Occipital lobe (tissue), 1 donor: ENCODE measurements at regions not wholly inside any gene's neighbourhood (a gene's known extent, or its start where the extent isn't known, plus 50 kb on each side); places are given as distances from the start of the nearest gene placed in this dataset.

Experiments used
- DNase-seq: peaks from one replicate; lab custom pipeline; 2025; lab: John Stamatoyannopoulos, UW

GRCh38 chr2:11043245-11043644, 112.0 kb upstream of the SLC66A3 start:
- no peak for DNase-seq

- no peak for DNase-seq
Measured at GRCh38 chr2:11044201-11044600, 111.1 kb upstream of the SLC66A3 start.

DNA sequence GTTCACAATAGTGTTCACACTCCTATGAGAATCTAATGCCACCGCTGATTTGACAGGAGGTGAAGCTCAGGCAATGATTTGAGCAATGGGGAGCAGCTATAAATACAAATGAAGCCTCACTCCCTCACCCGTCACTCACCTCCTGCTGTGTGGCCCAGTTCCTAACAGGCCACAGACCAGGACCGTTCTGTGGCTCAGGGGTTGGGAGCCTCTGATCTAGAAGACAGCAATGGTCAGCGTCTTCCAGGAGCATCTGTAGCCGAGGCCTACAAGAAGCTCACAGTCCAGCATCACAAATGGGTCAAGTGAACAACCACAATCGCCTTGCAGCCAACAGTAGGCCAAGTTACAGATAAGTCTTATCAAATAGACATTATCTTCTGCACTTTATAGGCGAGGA, 110.0 kb upstream of the SLC66A3 start:
- no peak for DNase-seq

- no peak for DNase-seq
Measured at GRCh38 chr2:11048335-11049008, 106.8 kb upstream of the SLC66A3 start.

DNA sequence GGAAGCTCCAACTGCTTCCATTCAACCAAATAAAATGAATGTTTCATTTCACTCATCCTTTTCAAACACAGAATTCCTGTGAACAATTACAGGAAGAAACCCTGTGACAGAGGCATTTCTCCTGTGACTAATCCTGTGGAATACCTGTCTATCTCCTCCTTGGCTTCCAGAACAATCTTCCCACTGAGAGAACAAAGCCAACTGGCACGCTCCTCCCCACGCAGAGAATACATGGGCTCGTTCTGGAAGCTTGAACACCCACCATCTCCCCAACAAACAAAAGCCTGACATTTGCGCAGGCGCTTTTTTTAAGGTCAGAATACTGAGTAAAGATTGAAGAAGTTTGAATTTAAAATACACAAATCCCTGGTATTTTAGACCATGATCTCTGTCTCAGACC, 104.7 kb upstream of the SLC66A3 start:
- no peak for DNase-seq

DNA sequence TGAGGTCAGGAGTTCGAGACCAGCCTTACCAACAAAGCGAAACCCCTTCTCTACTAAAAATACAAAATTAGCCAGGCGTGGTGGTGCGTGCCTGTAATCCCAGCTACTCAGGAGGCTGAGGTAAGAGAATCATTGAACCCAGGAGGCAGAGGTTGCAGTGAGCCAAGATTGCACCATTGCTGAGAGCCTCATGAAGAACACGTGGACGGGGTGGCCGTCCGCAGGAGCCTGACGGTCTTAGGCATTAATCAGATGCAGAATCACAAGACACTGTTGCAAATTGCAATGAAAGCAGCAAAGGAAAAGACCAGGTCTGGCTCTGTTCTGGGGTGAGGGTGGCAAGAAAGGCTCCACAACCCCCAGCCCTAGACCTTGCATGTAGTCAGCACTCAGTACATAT, 104.0 kb upstream of the SLC66A3 start:
- no peak for DNase-seq

DNA sequence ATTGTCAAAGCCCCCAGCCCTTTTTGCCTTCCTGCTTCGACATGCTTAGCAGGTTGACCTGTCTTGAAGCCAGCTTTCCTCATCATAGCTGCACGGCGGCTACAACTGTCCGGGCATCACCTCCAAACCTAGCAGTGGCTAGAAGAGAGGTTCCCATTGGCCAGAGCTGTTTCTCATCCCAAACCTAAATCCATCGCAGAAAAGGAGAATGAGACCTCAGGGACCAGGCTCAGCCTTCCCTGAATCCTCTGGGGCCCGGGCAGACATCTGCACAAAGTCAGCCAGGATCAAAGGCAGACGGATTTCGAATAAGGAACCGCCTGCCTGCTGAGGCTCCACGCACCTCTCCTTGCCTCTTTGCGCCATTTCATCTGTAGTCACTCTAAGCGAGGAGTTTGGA, 101.7 kb upstream of the SLC66A3 start:
- DNase-seq, result no peak

GRCh38 chr2:11054783-11055678, 100.2 kb upstream of the SLC66A3 start:
- no peak for DNase-seq

DNA sequence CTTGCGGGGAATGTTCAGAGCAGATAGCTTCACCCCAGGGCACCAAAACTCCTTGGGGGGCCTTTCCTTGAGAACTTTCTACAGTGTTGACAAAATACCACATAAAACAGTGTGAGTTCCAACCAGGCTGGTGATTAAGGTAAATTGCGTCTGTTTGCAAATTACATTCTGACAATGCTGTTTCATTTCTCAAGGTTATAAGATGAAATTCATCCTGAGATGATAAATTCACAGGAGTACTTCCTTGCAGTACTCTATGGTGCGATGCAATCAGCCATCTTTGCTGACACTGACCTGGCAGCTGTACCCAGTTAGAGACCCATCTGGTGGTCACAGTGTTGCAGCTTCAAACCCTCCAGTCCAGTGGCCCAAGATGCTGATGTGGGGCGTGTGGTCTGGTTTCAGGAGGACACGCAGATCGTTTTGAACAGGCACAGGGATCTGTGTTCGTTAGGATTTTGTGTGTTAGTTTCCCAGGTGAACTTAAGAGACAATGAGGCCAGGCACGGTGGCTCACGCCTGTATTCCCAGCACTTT, 99.5 kb upstream of the SLC66A3 start:
- DNase-seq, result no peak

DNA sequence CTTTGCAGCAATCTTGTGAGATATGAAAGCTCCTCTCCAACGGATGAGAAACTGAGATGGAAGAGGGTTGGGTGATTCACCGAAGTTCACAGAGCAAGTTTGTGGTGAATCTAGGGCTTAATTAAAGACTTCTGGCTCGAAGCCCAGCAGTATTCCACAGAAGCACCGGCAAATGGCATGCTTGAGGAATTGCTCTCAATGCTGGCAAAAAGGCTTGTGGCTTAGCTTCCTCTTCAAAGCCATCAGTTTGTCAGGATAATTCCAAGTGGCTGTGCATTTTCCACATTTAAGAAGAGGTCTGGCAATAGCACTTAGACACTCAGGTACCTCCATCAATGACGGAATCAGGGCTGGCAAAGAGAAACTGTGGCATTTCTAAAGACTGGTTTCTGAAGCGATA, 98.7 kb upstream of the SLC66A3 start:
- DNase-seq, result no peak

DNA sequence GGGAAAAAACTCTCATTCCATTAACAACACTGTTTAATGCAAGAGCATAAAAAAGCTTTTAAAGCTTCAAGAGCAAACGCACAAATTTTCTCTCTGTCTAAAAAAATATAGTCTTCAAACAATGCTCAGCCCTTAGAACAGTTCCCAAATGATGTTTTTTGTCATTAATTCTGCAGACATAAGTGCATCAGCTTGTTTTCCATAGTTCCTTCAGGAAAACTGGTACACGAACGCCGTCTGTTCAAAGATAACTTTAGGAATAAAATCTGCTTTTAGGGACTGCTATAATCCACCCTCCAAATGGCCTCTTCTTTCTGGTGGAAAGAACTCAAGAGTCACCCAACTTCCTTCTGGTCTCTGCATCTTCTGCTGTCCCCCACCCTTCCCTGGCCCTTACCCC, 98.2 kb upstream of the SLC66A3 start:
- no peak for DNase-seq

DNA sequence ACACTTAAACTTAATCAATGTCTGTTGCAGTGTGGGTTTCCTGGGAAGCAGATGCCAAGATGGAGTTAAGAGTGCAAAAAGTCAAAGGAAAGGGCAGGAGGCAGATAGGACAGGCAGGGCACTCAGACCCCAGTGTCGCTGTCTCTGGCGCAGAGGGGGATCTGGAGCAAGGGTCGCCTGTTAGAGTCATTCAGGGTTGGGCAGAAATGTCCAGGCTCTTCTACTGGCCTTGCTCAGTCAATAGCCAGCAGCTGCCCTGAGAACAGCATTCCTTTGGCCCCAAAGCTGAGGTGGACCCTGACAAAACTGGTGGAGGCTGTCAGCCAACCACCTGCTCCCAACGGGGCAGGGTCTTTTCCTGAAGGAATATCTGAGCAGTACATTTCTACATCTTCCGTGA, 97.1 kb upstream of the SLC66A3 start:
- DNase-seq, result no peak

- DNase-seq, result no peak
Measured at GRCh38 chr2:11060376-11061169, 94.7 kb upstream of the SLC66A3 start.

DNA sequence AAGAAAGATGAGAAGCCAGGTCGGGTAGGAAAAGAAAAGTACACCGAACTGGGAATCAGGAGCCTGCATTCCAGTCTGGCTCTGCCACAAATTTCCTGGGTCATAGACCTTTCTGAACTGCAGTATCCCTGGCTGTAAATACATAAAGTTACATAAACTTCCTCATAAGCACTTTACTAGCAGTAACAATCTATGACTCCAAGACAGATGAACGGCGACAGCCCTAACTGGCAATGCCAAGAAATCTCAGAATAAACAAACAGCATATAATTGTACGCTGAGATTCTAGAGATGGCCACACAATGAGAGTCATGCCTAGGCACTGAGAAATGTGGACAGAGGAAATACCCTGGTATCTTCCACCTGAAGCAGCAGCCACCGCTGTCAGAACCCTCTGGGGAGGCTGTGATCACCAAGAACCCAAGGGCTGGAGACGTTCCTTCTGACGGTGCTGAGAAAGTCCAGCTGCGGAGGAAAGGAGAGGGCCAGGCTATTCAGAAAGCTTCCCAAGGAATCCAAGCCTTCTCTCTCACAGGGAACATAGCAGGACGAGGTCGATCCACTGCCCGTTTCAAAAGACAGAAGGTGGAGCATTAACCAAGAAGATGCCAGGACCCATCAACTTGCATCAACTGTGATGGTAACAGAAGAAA, 89.3 kb upstream of the SLC66A3 start:
- no peak for DNase-seq

- no peak for DNase-seq
Measured at GRCh38 chr2:11067221-11068078, 87.8 kb upstream of the SLC66A3 start.

DNA sequence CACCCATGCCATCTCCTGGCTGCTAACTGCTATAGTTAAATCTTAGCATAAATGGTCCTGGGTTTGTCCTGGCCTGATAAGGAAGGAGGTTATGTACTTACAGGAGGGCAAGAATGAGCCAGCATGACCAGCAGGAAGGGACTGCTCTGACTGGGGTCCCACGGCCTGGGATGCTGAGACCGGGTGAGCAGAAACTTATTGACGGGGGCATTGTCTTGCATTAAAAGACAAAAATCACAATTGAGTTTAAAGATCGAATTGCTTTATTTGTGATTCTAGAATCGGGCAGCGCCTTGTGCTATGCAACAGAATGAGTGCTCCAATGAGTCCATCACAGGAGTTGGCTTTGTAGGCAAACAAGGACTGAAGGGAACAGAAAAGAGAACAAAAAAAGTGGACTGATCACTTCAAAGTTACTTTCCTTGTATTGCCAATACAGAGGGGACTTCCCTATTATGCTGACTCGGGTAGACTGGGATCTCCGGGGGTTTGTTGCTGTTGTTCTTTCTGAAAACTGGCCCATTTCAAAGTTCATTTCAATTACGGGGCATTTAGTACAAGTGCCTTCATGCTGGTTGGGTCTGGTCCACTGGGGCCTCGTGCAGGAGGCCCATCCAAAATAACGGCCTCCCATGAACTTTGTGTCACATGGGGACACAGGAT, 87.1 kb upstream of the SLC66A3 start:
- DNase-seq, result no peak

- no peak for DNase-seq
Measured at GRCh38 chr2:11068856-11069526, 86.3 kb upstream of the SLC66A3 start.

- no peak for DNase-seq
Measured at GRCh38 chr2:11069566-11070185, 85.6 kb upstream of the SLC66A3 start.

GRCh38 chr2:11071211-11071610, 84.1 kb upstream of the SLC66A3 start:
- no peak for DNase-seq
